KMS-11 (cell line): ENCODE measurements at regions not wholly inside any gene's neighbourhood (a gene's known extent, or its start where the extent isn't known, plus 50 kb on each side); places are given as distances from the start of the nearest gene placed in this dataset.

ENCODE experiments used
- H2AFZ ChIP-seq: fragments of 200-600 bp; sonication (generic); 2 replicates; pipeline ENCODE4 v1.6.1; 2016; ENCODE audit warnings: antibody characterized with exemption, mixed run types, low read depth
- H3K27ac ChIP-seq: fragments of 200-600 bp; sonication (generic); 2 replicates; pipeline ENCODE4 v1.6.1; 2016; ENCODE audit warnings: mild to moderate bottlenecking, mixed run types
- H3K27me3 ChIP-seq: fragments of 200-600 bp; sonication (generic); 2 replicates; pipeline ENCODE4 v1.6.1; 2017; ENCODE audit warnings: mild to moderate bottlenecking, low read depth, mixed run types, moderate library complexity; ENCODE audit not compliant: insufficient read depth
- H3K36me3 ChIP-seq: fragments of 200-600 bp; sonication (generic); 2 replicates; pipeline ENCODE4 v1.6.1; 2017; ENCODE audit warnings: mild to moderate bottlenecking, mixed run types; ENCODE audit not compliant: insufficient read depth
- H3K4me1 ChIP-seq: fragments of 200-600 bp; sonication (generic); 2 replicates; pipeline ENCODE4 v1.6.1; 2016; ENCODE audit warnings: mild to moderate bottlenecking, low read depth, mixed run types; ENCODE audit not compliant: poor library complexity, severe bottlenecking
- H3K4me2 ChIP-seq: fragments of 200-600 bp; sonication (generic); 2 replicates; pipeline ENCODE4 v1.7.0; 2016; ENCODE audit warnings: mild to moderate bottlenecking, mixed run types
- H3K4me3 ChIP-seq: fragments of 200-600 bp; sonication (generic); IDR thresholded peaks from 2 replicates; pipeline ENCODE4 v1.6.1; 2017; ENCODE audit warnings: low read depth, low read length, mixed read lengths; ENCODE audit not compliant: insufficient read depth
- H3K79me2 ChIP-seq: fragments of 200-600 bp; sonication (generic); 2 replicates; pipeline ENCODE4 v1.6.1; 2016; ENCODE audit warnings: low read depth, mixed run types; ENCODE audit not compliant: insufficient read depth
- H3K9ac ChIP-seq: fragments of 200-600 bp; sonication (generic); 2 replicates; pipeline ENCODE4 v1.6.1; 2016; ENCODE audit warnings: mild to moderate bottlenecking, mixed run types
- H4K20me1 ChIP-seq: fragments of 200-600 bp; sonication (generic); 2 replicates; pipeline ENCODE4 v1.6.1; 2016; ENCODE audit warnings: mild to moderate bottlenecking, mixed run types; ENCODE audit not compliant: insufficient read depth
- TF ChIP-seq, protein P1 (sequence below): fragments of 200-600 bp; sonication (generic); conservative IDR thresholded peaks from 2 replicates; pipeline ENCODE4 v1.6.1; 2017; ENCODE audit warnings: low read depth, mild to moderate bottlenecking, antibody characterized with exemption, low read length, moderate library complexity, mixed read lengths

DNA sequence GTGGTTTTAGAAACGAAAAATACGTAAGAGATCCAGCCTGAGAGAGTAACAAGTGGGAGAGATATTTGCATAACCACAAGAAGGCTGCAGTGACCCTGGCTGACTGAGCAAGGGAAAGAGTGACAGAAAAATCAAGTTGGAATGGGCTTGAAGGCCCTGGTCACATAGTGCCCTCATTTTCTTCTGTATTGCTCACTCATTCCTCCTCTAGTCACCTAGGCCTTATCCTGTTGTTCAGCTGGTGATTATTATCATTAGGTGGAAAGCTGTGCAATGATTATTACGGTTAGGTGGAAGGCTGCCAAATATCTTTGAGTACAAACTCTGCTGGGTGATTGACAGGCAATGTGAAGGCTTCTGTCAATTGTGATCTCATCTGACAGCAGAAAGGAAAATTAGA, 2384.1 kb downstream of the PCDH7 start:
- Histone ChIP-seq H3K36me3 (no peaks in the 10 kb centered on the region), H3K4me2 (peak overlapping the region; percentile 54), H3K27ac (no peak overlapping the region), H3K4me3 (no peak overlapping the region), H3K4me1 (peaks cover 23% of the 10 kb centered on the region), H2AFZ (no peak overlapping the region), H3K79me2 (no peaks in the 10 kb centered on the region), H4K20me1 (no peaks in the 10 kb centered on the region), H3K9ac (no peak overlapping the region), H3K27me3 (no peaks in the 10 kb centered on the region)
- TF ChIP-seq, protein P1, sequence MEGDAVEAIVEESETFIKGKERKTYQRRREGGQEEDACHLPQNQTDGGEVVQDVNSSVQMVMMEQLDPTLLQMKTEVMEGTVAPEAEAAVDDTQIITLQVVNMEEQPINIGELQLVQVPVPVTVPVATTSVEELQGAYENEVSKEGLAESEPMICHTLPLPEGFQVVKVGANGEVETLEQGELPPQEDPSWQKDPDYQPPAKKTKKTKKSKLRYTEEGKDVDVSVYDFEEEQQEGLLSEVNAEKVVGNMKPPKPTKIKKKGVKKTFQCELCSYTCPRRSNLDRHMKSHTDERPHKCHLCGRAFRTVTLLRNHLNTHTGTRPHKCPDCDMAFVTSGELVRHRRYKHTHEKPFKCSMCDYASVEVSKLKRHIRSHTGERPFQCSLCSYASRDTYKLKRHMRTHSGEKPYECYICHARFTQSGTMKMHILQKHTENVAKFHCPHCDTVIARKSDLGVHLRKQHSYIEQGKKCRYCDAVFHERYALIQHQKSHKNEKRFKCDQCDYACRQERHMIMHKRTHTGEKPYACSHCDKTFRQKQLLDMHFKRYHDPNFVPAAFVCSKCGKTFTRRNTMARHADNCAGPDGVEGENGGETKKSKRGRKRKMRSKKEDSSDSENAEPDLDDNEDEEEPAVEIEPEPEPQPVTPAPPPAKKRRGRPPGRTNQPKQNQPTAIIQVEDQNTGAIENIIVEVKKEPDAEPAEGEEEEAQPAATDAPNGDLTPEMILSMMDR: no peak

DNA sequence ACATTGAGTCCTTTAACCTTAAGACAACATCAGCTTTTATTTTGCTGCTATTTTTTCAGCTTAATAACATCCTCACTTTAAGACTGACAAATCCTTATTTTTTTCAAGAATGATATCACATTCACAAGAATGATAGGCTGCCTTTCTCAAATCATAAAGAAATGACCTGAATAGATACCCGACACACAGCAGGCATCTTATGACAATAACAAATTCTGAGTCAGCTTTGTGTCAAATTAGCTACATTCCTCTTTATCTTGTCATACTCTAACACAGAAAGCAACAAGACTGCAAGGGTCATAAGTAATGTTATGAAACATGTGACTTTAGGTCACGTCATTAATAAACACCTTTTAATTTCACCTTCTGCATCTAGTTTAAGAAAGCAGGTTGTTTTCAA, 2387.6 kb downstream of the PCDH7 start:
- Histone ChIP-seq H3K4me3 (no peak overlapping the region), H3K79me2 (no peaks in the 10 kb centered on the region), H2AFZ (no peak overlapping the region), H3K4me2 (no peak overlapping the region), H3K9ac (no peak overlapping the region), H3K4me1 (peaks cover 23% of the 10 kb centered on the region), H3K27ac (no peak overlapping the region), H3K36me3 (no peaks in the 10 kb centered on the region), H3K27me3 (no peaks in the 10 kb centered on the region), H4K20me1 (no peaks in the 10 kb centered on the region)
- TF ChIP-seq, protein P1: no peak

DNA sequence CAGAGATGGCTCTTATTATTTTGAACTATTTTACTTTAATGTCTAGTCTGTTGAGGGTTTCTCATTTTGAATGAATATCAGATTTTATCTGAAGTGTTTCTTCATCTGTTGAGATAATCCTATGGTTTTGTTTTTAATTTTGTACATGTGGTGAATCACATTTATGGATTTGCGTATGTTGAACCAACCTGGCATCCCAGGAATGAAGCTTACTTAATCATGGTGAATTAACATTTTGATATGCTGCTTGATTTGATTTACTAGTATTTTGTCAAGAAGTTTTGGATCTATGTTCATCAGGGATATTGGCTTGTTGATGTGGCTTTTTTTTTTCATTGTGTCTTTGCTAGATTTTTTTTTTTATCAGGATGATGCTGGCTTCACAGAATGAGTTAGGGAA, 2390.9 kb downstream of the PCDH7 start:
- Histone ChIP-seq H3K4me3 (no peak overlapping the region), H2AFZ (no peak overlapping the region), H4K20me1 (no peaks in the 10 kb centered on the region), H3K4me1 (no peaks in the 10 kb centered on the region), H3K36me3 (no peaks in the 10 kb centered on the region), H3K27ac (no peak overlapping the region), H3K4me2 (no peak overlapping the region), H3K27me3 (no peaks in the 10 kb centered on the region), H3K79me2 (no peaks in the 10 kb centered on the region), H3K9ac (no peak overlapping the region)
- TF ChIP-seq, protein P1: no peak

DNA sequence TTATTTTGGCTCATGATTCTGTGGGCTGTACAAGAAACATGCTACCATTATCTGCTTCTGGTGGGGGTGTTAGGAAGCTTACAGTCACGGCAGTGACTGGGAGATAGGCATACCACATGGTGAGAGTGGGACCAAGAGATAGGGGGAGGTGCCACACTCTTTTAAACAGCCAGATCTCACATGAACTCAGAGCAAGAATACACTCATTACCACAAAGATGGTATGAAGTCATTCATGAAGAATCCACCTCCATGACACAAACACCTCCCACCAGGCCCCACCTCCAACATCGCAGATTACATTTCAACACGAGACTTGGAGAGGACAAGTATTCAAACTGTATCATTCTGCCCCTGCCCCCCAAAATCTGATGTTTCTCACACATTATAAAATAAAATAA, 2396.7 kb downstream of the PCDH7 start:
- Histone ChIP-seq H3K27me3 (no peaks in the 10 kb centered on the region), H3K9ac (no peak overlapping the region), H3K36me3 (no peaks in the 10 kb centered on the region), H3K4me1 (no peaks in the 10 kb centered on the region), H3K79me2 (no peaks in the 10 kb centered on the region), H3K27ac (no peak overlapping the region), H4K20me1 (no peaks in the 10 kb centered on the region), H3K4me2 (no peak overlapping the region), H2AFZ (no peak overlapping the region), H3K4me3 (no peak overlapping the region)
- TF ChIP-seq, protein P1: no peak
